SK-N-SH (cell line): ENCODE measurements at regions not wholly inside any gene's neighbourhood (a gene's known extent, or its start where the extent isn't known, plus 50 kb on each side); places are given as distances from the start of the nearest gene placed in this dataset.

Source experiments
- CTCF ChIA-PET: fragments of 300-600, 350-600 bp; formaldehyde crosslinking; extraction: SDS; loops from one replicate; lab custom pipeline; 2021; lab: Yijun Ruan, JAX
- POLR2A ChIA-PET: fragments of 350-600 bp; sonication (Branson Sonifier 250); formaldehyde crosslinking; extraction: SDS; loops from one replicate; lab custom pipeline; 2020; ENCODE audit warnings: antibody characterized with exemption, inconsistent platforms; lab: Yijun Ruan, JAX
- DNase-seq: peaks from one replicate; pipeline ENCODE4 v3.0.0; 2012
- H2AFZ ChIP-seq: fragments of 200-600 bp; sonication (generic); 2 replicates; pipeline ENCODE4 v1.8.1; 2016; ENCODE audit warnings: antibody characterized with exemption, mild to moderate bottlenecking, low read depth
- H3F3A ChIP-seq: fragments of 200-600 bp; sonication (generic); replicated peaks from 2 replicates; pipeline ENCODE3; 2016; ENCODE audit warnings: antibody characterized with exemption, mild to moderate bottlenecking; ENCODE audit not compliant: insufficient read depth
- H3K27ac ChIP-seq, 2 experiments: fragments of 200-500 bp in 1 of 2; fragments of 200-600 bp in 1 of 2; sonication (Bioruptor generic) in 1 of 2; sonication (generic), shearing (Covaris generic) in 1 of 2; 2 replicates each; pipeline versions ENCODE4 v1.5.1 to v1.6.1; 2014 to 2016; ENCODE audit warnings: low read depth in 2 of 2, inconsistent platforms in 1 of 2, low read length in 1 of 2, mild to moderate bottlenecking in 1 of 2, mixed read lengths in 1 of 2
- H3K27me3 ChIP-seq: fragments of 200-600 bp; sonication (generic), shearing (Covaris generic); 2 replicates; pipeline ENCODE4 v1.6.1; 2016; ENCODE audit warnings: mixed run types; ENCODE audit not compliant: insufficient read depth
- H3K36me3 ChIP-seq, 2 experiments: fragments of 200-500 bp in 1 of 2; fragments of 200-600 bp in 1 of 2; sonication (Bioruptor generic) in 1 of 2; sonication (generic) in 1 of 2; replicated peaks in 1 of 2; 2 replicates each; pipeline versions ENCODE3 to v1.5.1; 2014 to 2016; ENCODE audit warnings: low read length in 1 of 2, mild to moderate bottlenecking in 1 of 2; ENCODE audit not compliant: insufficient read depth in 2 of 2, control insufficient read depth in 1 of 2
- H3K4me1 ChIP-seq, 2 experiments: fragments of 200-500 bp in 1 of 2; fragments of 200-600 bp in 1 of 2; sonication (Bioruptor generic) in 1 of 2; sonication (generic), shearing (Covaris generic) in 1 of 2; 2 replicates each; pipeline versions ENCODE4 v1.5.1 to v1.6.1; 2014 to 2016; ENCODE audit warnings: low read depth in 1 of 2, low read length in 1 of 2, mixed run types in 1 of 2; ENCODE audit not compliant: insufficient read depth in 2 of 2, control insufficient read depth in 1 of 2
- H3K4me2 ChIP-seq: fragments of 200-600 bp; sonication (generic), shearing (Covaris generic); 2 replicates; pipeline ENCODE4 v1.6.1; 2017; ENCODE audit warnings: mixed run types
- H3K4me3 ChIP-seq, 2 experiments: fragments of 200-500 bp in 1 of 2; fragments of 200-600 bp in 1 of 2; sonication (Bioruptor generic) in 1 of 2; sonication (generic), shearing (Covaris generic) in 1 of 2; 2 replicates each; pipeline versions ENCODE4 v1.5.1 to v1.8.1; 2014 to 2016; ENCODE audit warnings: low read depth in 2 of 2, inconsistent platforms in 1 of 2, low read length in 1 of 2, mild to moderate bottlenecking in 1 of 2, mixed read lengths in 1 of 2, moderate library complexity in 1 of 2
- H3K79me2 ChIP-seq: fragments of 200-600 bp; sonication (generic); 2 replicates; pipeline ENCODE4 v1.8.1; 2017; ENCODE audit warnings: mild to moderate bottlenecking; ENCODE audit not compliant: insufficient read depth
- H3K9ac ChIP-seq: fragments of 200-600 bp; sonication (generic); 2 replicates; pipeline ENCODE4 v1.6.1; 2017; ENCODE audit warnings: mixed run types
- H3K9me2 ChIP-seq: fragments of 200-600 bp; sonication (generic); 2 replicates; pipeline ENCODE4 v1.6.1; 2017; ENCODE audit warnings: mixed run types
- H3K9me3 ChIP-seq: fragments of 200-600 bp; sonication (generic); 2 replicates; pipeline ENCODE4 v1.6.1; 2017; ENCODE audit warnings: mixed run types, mild to moderate bottlenecking, moderate library complexity
- H4K20me1 ChIP-seq: fragments of 200-600 bp; sonication (generic); 2 replicates; pipeline ENCODE4 v1.6.1; 2017; ENCODE audit warnings: mild to moderate bottlenecking, mixed run types; ENCODE audit not compliant: insufficient read depth
- CHD2 ChIP-seq: fragments of 150-350 bp; IDR thresholded peaks from 2 replicates; pipeline ENCODE4 v1.6.1; 2018; ENCODE audit warnings: low read length; ENCODE audit not compliant: partially characterized antibody
- CTCF ChIP-seq: fragments of 200-600 bp; sonication (generic); IDR thresholded peaks from 2 replicates; pipeline ENCODE4 v1.6.1; 2017; ENCODE audit warnings: antibody characterized with exemption, mild to moderate bottlenecking, moderate library complexity
- EZH2phosphoT487 ChIP-seq: fragments of 200-600 bp; sonication (generic); IDR thresholded peaks from 2 replicates; pipeline ENCODE4 v1.6.1; 2017; ENCODE audit warnings: low read depth, mixed run types, mild to moderate bottlenecking, antibody characterized with exemption, moderate library complexity, borderline replicate concordance
- GABPA ChIP-seq: IDR thresholded peaks from 2 replicates; pipeline ENCODE4 v1.4.0; 2012; ENCODE audit warnings: low read depth, mild to moderate bottlenecking
- JUND ChIP-seq: IDR thresholded peaks from 2 replicates; pipeline ENCODE4 v1.4.0; 2012
- NRF1 ChIP-seq: IDR thresholded peaks from 2 replicates; pipeline ENCODE4 v1.6.1; 2012; ENCODE audit warnings: low read depth, mild to moderate bottlenecking, low read length
- PBX3 ChIP-seq: IDR thresholded peaks from 2 replicates; pipeline ENCODE4; 2012
- RCOR1 ChIP-seq: fragments of 150-350 bp; IDR thresholded peaks from 2 replicates; pipeline ENCODE4 v1.6.1; 2017; ENCODE audit warnings: antibody characterized with exemption, low read length
- RFX5 ChIP-seq: IDR thresholded peaks from 2 replicates; pipeline ENCODE4 v1.6.1; 2012; ENCODE audit warnings: mild to moderate bottlenecking, improper control_type of control experiment, low read length
- RXRA ChIP-seq: IDR thresholded peaks from 2 replicates; pipeline ENCODE4 v1.4.0; 2012; ENCODE audit warnings: low read depth, mild to moderate bottlenecking, borderline replicate concordance
- TAF1 ChIP-seq: IDR thresholded peaks from 2 replicates; pipeline ENCODE4 v1.6.1; 2012; ENCODE audit warnings: low read depth, mild to moderate bottlenecking, low read length, moderate library complexity, borderline replicate concordance
- TEAD4 ChIP-seq: IDR thresholded peaks from 2 replicates; pipeline ENCODE4 v1.4.0; 2012; ENCODE audit warnings: mild to moderate bottlenecking, borderline replicate concordance; ENCODE audit not compliant: insufficient read depth
- ZBTB33 ChIP-seq: IDR thresholded peaks from 2 replicates; pipeline ENCODE4 v1.4.0; 2012; ENCODE audit warnings: low read depth, borderline replicate concordance
- WGBS: methylation state at CpG from one replicate; pipeline ENCODE4 v1.1.6; 2017; ENCODE audit warnings: low lambda C conversion rate; 5-methylcytosine and 5-hydroxymethylcytosine counted together

- TF ChIP-seq PBX3, result no peak
- TF ChIP-seq, all 33 proteins: peak for 0
Observed at GRCh38 chr5:4005335-4005734, 409.7 kb downstream of the IRX1 start (continued).

- CTCF ChIA-PET, result no interaction called here
- no peaks in the 10 kb centered on the region for H3K4me1 ChIP-seq
- H3F3A ChIP-seq, result no peaks in the 10 kb centered on the region
- no peaks in the 10 kb centered on the region for H4K20me1 ChIP-seq
- POLR2A ChIA-PET, result no interaction called here
- no peak overlapping the region for H3K4me3 ChIP-seq
- WGBS, result 42% methylated on average over 3 of the region's 3 CpGs
- no peak overlapping the region for H3K27ac ChIP-seq
- H3K79me2 ChIP-seq, result no peaks in the 10 kb centered on the region
- no peaks in the 10 kb centered on the region for H3K9me2 ChIP-seq
- TF ChIP-seq CHD2 (no peak), EZH2phosphoT487 (no peak), RCOR1 (no peak), RXRA (no peak), JUND (no peak), TEAD4 (no peak), ZBTB33 (no peak), GABPA (no peak), NRF1 (no peak), RFX5 (no peak)
- no peaks in the 10 kb centered on the region for H3K36me3 ChIP-seq
- DNase-seq, result no peak
- H3K27me3 ChIP-seq, result no peaks in the 10 kb centered on the region
- no peak overlapping the region for H2AFZ ChIP-seq
- H3K9me3 ChIP-seq, result no peaks in the 10 kb centered on the region
- H3K4me2 ChIP-seq, result no peak overlapping the region
- H3K9ac ChIP-seq, result no peak overlapping the region
Observed at GRCh38 chr5:4007001-4007400, 411.4 kb downstream of the IRX1 start.

GRCh38 chr5:4011943-4012342 is 416.3 kb downstream of the IRX1 start:
- WGBS, result 3% methylated on average over 4 of the region's 6 CpGs
- ChIA-PET CTCF (no interaction called here), POLR2A (no interaction called here)
- H3K79me2 ChIP-seq, result no peaks in the 10 kb centered on the region
- H3F3A ChIP-seq, result no peaks in the 10 kb centered on the region
- no peaks in the 10 kb centered on the region for H3K27me3 ChIP-seq
- no peaks in the 10 kb centered on the region for H3K9me2 ChIP-seq
- DNase-seq, result no peak
- no peak overlapping the region for H3K4me2 ChIP-seq
- H2AFZ ChIP-seq, result no peak overlapping the region
- H4K20me1 ChIP-seq, result no peaks in the 10 kb centered on the region
- no peak for TF ChIP-seq CTCF
- TF ChIP-seq TAF1, result no peak
- no peak for TF ChIP-seq RXRA
- no peak overlapping the region for H3K9ac ChIP-seq
- H3K4me3 ChIP-seq, result no peak overlapping the region
- no peaks in the 10 kb centered on the region for H3K36me3 ChIP-seq
- H3K9me3 ChIP-seq, result no peaks in the 10 kb centered on the region
- no peaks in the 10 kb centered on the region for H3K4me1 ChIP-seq
- no peak overlapping the region for H3K27ac ChIP-seq
